ENCODE measurements at regions not wholly inside any gene's neighbourhood (a gene's known extent, or its start where the extent isn't known, plus 50 kb on each side); places are given as distances from the start of the nearest gene placed in this dataset.

DNA sequence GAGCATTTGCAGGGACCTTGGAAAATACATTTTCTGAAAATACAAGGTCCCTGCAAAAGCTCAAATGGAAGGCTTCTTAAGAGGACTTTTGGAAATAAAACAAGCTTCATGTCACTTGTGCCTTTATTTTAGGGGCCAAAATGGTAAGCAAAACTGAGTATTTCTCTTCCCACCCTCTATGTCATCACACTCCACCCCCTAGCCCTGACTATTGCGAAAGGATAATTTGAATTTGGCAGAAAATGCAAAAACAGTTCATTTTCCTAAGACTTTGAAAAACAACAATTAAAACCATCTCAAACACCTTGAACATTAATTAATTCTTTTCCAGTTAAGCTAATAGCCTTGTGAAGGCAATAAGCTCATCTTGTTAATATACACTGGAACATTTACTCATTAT lies 201.7 kb downstream of the TM2D1 start:
- Histone ChIP-seq H3K27me3 (no peaks in the 10 kb centered on the region), H3K27ac (no peak overlapping the region), H3K4me1 (no peaks in the 10 kb centered on the region), H3K4me3 (no peak overlapping the region), H3K36me3 (no peaks in the 10 kb centered on the region), H3K9me3 (replicated peaks) (no peaks in the 10 kb centered on the region)
- DNase-seq, result no peak

DNA sequence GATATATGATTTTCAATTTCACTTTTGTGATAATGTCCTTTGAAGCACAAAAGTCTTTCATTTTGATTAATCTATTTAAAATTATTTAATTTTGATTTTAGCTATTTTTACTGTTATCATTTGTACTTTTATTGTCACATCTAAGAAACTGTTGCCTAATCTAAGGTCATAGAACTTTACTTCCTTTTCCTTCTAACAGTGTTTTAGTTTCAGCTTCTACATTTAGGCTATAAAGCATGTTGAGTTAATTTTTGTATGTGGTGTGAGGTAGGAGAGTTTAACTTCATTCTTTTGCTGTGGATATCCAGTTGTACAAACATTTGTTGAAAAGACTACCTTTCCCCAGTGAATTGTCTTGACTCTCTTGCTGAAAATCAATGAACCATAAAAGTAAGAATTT lies 204.5 kb downstream of the TM2D1 start:
- no peaks in the 10 kb centered on the region for H3K27me3 ChIP-seq
- no peak for DNase-seq
- H3K27ac ChIP-seq, result no peak overlapping the region
- H3K36me3 ChIP-seq, result no peaks in the 10 kb centered on the region
- H3K9me3 ChIP-seq (replicated peaks), result no peaks in the 10 kb centered on the region
- H3K4me1 ChIP-seq, result no peaks in the 10 kb centered on the region
- H3K4me3 ChIP-seq, result no peak overlapping the region

DNA sequence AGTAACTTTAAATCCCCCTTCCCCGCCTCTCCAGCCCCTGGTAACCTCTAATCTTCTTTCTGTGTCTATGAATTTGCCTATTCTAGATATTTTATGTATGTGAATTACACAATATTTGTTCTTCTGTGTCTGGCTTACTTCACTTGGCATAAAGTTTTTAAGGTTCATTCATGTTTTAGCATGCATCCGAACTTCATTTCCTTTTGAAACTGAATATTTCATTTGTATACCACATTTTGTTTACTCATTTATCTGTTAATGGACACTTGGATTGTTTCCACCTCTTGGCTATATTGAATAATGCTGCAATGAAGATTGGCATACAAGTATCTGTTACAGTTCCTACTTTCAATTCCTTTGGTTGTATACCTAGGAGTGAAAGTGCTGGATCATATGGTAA lies 205.3 kb downstream of the TM2D1 start:
- H3K9me3 ChIP-seq (replicated peaks), result no peaks in the 10 kb centered on the region
- no peaks in the 10 kb centered on the region for H3K36me3 ChIP-seq
- DNase-seq, result no peak
- no peak overlapping the region for H3K4me3 ChIP-seq
- no peaks in the 10 kb centered on the region for H3K27me3 ChIP-seq
- H3K4me1 ChIP-seq, result no peaks in the 10 kb centered on the region
- no peak overlapping the region for H3K27ac ChIP-seq

DNA sequence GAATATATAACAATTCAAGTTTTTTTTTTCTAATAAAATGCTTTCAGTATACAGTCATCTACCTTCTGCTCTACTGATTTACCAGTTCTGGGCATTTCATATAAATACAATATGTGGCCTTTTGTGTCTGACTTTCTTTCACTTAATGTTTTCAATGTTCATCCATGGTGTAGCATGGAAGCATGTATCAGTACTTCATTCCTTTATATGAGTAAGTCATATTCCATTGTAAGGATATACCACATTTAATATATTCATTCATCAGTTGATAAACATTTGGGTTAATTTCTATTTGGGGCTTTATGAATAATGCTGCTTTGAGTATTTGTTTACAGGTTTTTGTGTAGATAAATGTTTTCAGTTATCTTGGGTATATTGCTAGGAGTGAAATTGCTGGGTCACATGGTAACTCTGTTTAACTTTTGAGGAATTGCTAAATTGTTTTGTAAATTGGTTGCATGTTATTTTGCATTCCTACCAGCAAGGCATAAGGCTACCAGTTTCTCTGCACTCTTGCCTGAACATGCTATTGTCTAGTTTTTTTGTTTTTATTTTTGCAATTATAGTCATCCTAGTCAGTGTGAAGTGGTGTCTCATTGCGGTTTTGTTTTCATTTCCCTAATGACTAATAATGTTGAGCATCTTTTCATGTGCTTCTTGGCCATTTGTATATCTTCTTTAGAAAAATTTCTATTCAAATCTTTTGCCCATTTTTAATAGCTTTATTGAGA lies 206.1 kb downstream of the TM2D1 start:
- H3K27me3 ChIP-seq, result no peaks in the 10 kb centered on the region
- H3K9me3 ChIP-seq (replicated peaks), result no peaks in the 10 kb centered on the region
- no peak overlapping the region for H3K4me3 ChIP-seq
- DNase-seq, result no peak
- no peaks in the 10 kb centered on the region for H3K36me3 ChIP-seq
- H3K4me1 ChIP-seq, result no peaks in the 10 kb centered on the region
- H3K27ac ChIP-seq, result no peak overlapping the region

DNA sequence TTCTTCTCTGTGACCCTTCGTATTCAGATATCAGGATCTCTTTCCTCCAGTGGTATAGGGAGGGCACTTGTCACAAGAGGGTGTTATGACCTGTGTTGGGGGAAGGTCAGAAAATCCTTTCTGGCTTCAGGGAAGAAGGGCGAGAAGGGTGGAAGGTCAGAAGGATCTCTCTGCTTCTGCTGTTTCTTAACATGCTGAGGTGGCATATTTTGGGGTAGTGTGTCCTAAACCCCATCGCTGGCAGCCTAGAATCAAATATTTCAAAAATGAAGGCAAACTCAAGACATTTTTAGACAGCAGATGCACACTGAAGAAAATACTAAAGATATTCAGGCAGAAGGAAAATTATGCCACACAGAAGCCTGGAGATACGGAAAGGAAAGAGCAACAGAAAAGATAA lies 207.6 kb downstream of the TM2D1 start:
- no peaks in the 10 kb centered on the region for H3K4me1 ChIP-seq

DNA sequence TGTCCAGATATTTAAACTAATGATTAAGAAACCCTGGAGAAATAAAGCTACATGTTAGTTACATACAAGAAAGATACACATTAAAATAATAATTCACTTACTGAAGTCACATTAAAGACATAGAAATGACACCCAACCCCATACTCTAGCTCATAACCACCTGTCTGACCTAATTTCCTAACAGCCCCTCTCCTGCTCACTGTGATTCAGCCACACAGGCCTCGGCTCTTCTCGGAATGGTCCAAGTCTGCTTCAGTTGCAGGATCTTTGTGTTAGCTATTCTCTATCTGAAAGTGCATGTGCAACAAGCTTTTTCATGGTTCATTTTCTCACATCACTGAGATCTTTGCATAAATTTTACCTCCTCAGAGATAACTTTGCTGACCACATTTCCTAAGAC lies 209.8 kb downstream of the TM2D1 start:
- Histone ChIP-seq H3K4me3 (no peak overlapping the region), H3K4me1 (no peaks in the 10 kb centered on the region), H3K9me3 (replicated peaks) (no peaks in the 10 kb centered on the region), H3K27ac (no peak overlapping the region), H3K36me3 (no peaks in the 10 kb centered on the region), H3K27me3 (no peaks in the 10 kb centered on the region; the same call in 1 of the 2 replicates)
- DNase-seq, result no peak

More for the DNA sequence above, 207.6 kb downstream of the TM2D1 start:
- H3K27me3 ChIP-seq, result no peaks in the 10 kb centered on the region
- H3K4me3 ChIP-seq, result no peak overlapping the region
- no peaks in the 10 kb centered on the region for H3K9me3 ChIP-seq (replicated peaks)
- DNase-seq, result no peak
- no peaks in the 10 kb centered on the region for H3K36me3 ChIP-seq
- no peak overlapping the region for H3K27ac ChIP-seq
